SKM-1 treated with dmso at 0.1 percent for 144 hours (cell line): ENCODE measurements at regions not wholly inside any gene's neighbourhood (a gene's known extent, or its start where the extent isn't known, plus 50 kb on each side); places are given as distances from the start of the nearest gene placed in this dataset.

ENCODE experiments used
- DNase-seq: peaks from one replicate; lab custom pipeline; 2025; ENCODE audit not compliant: unreplicated experiment; lab: John Stamatoyannopoulos, UW

DNA sequence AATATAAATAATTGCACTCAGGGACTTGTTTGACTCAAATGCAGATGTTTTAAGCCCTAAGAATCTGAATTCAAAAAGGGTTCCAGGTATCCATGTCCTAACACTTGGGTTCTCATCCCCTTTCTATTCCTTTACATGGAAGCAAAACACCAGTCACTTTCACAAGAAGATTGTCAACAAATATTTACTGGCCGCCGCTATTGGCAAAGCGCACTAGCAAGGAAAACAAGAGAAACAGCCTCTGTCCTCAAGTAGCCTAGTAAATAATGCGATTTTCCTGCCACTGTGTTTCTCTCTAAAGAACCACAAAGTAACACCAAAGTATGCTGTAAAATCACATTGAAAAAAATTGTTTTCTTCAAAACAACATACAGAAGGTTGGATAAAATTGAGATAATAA is 66.7 kb upstream of the EZH2 start:
- no peak for DNase-seq

DNA sequence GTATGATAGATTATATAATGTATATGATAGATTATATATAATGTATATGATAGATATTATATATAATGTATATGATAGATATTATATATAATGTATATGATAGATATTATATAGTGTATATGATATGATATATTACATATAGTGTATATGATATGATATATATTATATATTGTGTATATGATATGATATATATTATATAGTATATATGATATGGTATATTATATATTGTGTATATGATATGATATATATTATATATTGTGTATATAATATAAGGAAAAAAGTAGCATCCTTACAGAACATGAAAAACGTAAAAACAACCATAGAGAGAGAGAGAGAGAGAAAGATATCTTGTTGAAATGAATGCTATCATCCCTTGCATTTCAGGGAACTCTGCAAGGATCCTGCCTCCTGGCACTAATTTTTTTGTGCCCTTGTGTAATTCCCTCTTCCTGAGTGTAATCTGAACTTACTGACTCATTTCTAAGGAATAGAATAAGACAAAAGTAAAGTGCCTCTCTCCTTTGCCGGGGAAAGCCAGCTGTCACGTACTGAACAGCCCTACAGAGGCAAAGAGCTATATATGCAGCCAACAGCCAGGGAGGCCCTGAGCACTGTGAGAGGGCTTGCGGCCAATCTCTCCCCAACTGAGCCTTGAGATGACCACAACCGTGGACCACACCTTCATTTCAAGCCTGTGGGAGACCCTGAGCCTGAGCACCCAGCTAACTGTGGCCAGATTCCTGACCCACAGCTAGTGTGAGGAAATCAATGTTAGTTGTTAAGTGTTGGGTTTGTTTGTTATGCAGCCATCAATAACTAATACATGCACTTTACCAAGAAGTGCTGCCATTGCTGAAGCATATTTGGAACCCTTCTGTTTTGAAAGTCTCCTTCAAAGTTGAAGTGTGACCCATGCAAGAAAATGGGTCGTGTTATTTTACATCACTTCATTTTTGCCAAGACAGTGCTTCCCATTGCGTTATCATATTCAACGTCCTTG is 61.1 kb upstream of the EZH2 start:
- DNase-seq: no peak

DNA sequence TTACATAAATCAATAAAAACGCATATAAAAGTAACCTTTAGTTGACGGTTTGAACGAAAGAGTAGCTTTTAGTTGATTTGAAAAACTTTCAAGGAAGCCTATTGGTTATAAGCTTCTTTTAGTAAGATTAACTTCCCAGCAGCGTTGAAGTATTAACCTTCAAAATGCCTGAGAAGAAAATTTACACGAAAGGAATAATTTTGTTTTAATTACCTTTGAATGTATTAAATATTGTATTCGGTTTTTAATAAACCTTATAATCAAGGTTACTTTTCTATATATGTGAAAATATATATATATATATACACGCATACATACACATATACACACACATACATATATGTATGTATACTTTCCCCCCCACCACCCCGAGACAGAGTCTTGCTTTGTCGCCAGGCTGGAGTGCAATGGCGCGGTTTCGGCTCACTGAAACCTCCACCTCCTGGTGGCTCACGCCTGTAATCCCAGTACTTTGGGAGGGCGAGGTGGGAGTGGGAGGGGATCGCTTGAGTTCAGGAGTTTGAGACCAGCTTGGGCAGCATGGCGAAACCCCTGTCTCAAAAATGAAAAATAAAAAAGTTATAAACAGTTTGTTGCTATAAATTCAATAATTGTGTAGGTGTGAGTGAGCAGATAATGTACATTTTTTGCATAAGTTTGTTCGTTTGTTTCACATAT is 57.6 kb upstream of the EZH2 start:
- peak; percentile 59 for DNase-seq

DNA sequence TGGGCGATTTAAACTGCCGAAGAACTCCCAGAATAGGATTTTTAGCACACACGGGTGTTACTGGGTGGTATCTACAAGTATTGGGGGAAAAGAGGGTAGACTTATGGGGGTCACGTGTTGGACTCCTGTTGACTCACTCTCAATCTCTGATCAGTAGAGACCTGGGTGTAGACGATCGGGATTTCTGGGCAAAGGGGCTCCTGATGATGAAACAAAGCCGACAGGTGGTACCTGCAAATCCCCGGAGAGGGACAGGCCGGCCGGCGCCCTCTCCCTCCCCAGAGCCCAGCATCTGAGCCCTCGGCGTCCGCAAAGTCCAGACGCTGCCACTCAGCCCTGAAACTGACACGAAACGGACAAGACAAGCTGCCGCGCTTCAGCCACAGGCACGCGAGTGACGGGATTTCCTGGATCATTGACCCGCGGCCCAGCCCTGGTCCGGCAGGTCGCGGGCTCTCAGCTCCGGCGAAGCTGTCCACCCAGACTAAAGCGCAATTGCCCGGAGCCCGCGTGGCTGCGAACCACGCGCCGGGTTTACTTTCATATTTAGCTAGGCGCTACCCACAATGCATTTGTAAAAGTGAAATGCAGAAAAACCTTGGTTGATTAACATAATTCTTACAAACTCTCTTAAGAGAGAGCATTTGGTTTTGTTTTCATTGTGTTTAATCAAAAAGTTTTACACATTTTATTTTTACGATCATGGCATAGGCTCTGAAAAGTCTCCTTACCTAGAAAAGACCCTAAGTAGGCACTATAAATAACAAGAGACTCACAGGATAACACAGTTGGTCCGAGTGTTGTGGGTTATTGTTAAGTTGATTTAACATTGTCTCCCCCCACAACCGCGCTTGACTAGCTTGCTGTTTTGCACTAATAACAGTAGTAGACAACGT is 56.9 kb upstream of the EZH2 start:
- peak; percentile 38 for DNase-seq

DNA sequence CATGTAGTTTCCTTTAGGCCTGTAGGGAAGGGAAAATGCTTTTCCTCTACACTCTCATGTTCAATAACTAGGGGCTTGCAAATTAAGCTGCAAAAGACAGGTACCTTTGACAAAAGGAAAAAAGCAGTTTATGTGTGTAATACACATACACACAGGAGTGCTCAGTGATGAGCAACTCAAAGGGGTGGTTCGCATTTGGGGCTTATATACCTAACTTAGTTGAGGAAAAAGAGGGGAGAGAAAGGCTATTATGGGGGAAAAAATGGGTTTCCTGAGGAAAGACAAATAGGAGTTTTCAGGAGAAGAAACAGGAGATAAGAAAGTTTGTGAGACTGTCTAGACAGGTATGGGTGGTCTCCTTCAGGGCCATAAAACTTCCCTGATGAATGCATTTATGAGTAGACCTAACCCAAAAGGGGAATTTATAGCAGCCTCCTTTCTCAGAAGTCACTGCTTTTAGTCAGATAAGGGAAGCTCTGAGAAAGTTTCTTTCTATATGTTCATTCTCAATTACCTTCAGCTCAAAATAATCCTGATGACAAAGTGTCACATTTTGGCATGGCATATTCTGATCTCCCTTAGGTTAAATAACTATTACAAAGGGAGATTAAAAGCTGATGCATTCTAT is 55.2 kb upstream of the EZH2 start:
- DNase-seq: no peak

DNA sequence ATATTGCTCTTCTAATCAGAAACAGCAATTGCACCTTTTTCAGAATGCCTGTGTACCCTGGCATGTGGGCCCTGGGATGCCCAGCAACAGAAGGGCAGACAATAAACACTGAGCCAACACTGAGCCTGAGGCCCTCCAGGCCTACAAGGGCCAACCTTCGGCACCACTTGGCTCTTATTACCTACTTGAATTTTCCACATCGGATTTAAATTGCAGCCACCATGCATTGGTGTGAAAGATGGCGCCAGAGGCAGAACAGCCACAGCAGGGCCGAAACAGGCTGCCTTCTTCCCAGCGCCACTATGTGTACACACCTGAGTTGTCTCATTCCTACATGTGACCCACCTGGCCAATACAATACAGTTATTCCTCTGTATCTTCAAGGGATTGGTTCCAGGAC is 51.4 kb upstream of the EZH2 start:
- DNase-seq: no peak
